Transverse colon (tissue), 4 donors: ENCODE measurements at regions not wholly inside any gene's neighbourhood (a gene's known extent, or its start where the extent isn't known, plus 50 kb on each side); places are given as distances from the start of the nearest gene placed in this dataset.

Source experiments
- POLR2A ChIP-seq: fragments of 450-650 bp; IDR thresholded peaks from one replicate; pipeline ENCODE4 v1.6.1; 2016; ENCODE audit warnings: antibody characterized with exemption, mild to moderate bottlenecking, moderate library complexity
- POLR2AphosphoS5 ChIP-seq, 3 donors: sonication (generic); formaldehyde crosslinking; IDR thresholded peaks; one replicate each; pipeline ENCODE4 v1.6.1; 2016; ENCODE audit warnings: antibody characterized with exemption in 3 of 3
- TF ChIP-seq, protein P1 (sequence below), 5 experiments: fragments of 200-600 bp in 3 of 5; fragments of 450-650 bp in 2 of 5; sonication (generic) in 3 of 5; IDR thresholded peaks; 1 replicate in 2 of 5; 2 replicates in 3 of 5; pipeline ENCODE4 v1.5.1; 2016 to 2017; ENCODE audit warnings: antibody characterized with exemption in 5 of 5, inconsistent platforms in 3 of 5, mild to moderate bottlenecking in 2 of 5, moderate library complexity in 1 of 5

GRCh38 chr6:95877480-95877879 is 138.3 kb upstream of the FUT9 start:
- TF ChIP-seq, protein P1, sequence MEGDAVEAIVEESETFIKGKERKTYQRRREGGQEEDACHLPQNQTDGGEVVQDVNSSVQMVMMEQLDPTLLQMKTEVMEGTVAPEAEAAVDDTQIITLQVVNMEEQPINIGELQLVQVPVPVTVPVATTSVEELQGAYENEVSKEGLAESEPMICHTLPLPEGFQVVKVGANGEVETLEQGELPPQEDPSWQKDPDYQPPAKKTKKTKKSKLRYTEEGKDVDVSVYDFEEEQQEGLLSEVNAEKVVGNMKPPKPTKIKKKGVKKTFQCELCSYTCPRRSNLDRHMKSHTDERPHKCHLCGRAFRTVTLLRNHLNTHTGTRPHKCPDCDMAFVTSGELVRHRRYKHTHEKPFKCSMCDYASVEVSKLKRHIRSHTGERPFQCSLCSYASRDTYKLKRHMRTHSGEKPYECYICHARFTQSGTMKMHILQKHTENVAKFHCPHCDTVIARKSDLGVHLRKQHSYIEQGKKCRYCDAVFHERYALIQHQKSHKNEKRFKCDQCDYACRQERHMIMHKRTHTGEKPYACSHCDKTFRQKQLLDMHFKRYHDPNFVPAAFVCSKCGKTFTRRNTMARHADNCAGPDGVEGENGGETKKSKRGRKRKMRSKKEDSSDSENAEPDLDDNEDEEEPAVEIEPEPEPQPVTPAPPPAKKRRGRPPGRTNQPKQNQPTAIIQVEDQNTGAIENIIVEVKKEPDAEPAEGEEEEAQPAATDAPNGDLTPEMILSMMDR (IDR thresholded peaks at IDR 0.05), result no peak
- TF ChIP-seq POLR2A (no peak), POLR2AphosphoS5 (IDR thresholded peaks at IDR 0.05) (no peak)
